IMR-90 (cell line): ENCODE measurements at regions not wholly inside any gene's neighbourhood (a gene's known extent, or its start where the extent isn't known, plus 50 kb on each side); places are given as distances from the start of the nearest gene placed in this dataset.

ENCODE experiments used
- ATAC-seq: fragments of 200-7000 bp; cut with Tn5 transposase; 2 replicates; pipeline ENCODE4 v1.9.1; 2020; ENCODE audit warnings: low read depth, mild to moderate bottlenecking, moderate library complexity
- BruUV-seq: library from RNA; stranded (reverse); fragments of 400-500 nt; replicated peaks from 2 replicates; lab custom pipeline; 2021; lab: Mats Ljungman, UMichigan
- CTCF ChIA-PET: fragments of 300-600 bp; formaldehyde crosslinking; extraction: SDS; loops from one replicate; lab custom pipeline; 2021; ENCODE audit warnings: antibody characterized with exemption; lab: Yijun Ruan, JAX
- POLR2A ChIA-PET: fragments of 300-600 bp; sonication (Branson Sonifier 250); formaldehyde crosslinking; loops from one replicate; lab custom pipeline; 2022; ENCODE audit warnings: antibody characterized with exemption; ENCODE audit not compliant: unreplicated experiment; lab: Charles Lee
- DNase-seq: peaks from one replicate; pipeline ENCODE4 v3.0.0; 2013
- H2AFZ ChIP-seq: replicated peaks from 2 replicates; pipeline ENCODE3; 2013; ENCODE audit warnings: low read length, mild to moderate bottlenecking; ENCODE audit not compliant: poor library complexity
- H2AK5ac ChIP-seq: 2 replicates; pipeline ENCODE4 v1.6.1; 2013; ENCODE audit warnings: low read depth, low read length, inconsistent platforms
- H2AK9ac ChIP-seq: replicated peaks from 2 replicates; pipeline ENCODE3; 2013; ENCODE audit warnings: mild to moderate bottlenecking, low read depth, low read length, moderate library complexity; ENCODE audit not compliant: poor library complexity
- H2BK120ac ChIP-seq: 2 replicates; pipeline ENCODE4 v1.6.1; 2013; ENCODE audit warnings: low read depth, low read length, inconsistent platforms
- H2BK15ac ChIP-seq: 3 replicates; pipeline ENCODE4 v1.6.1; 2013; ENCODE audit warnings: low read depth, low read length, inconsistent platforms
- H2BK20ac ChIP-seq: 2 replicates; pipeline ENCODE4 v1.6.1; 2013; ENCODE audit warnings: low read depth, mild to moderate bottlenecking, inconsistent platforms, low read length, moderate library complexity
- H2BK5ac ChIP-seq: 2 replicates; pipeline ENCODE4 v1.6.1; 2013; ENCODE audit warnings: mild to moderate bottlenecking, low read depth, low read length, inconsistent platforms; ENCODE audit not compliant: poor library complexity, severe bottlenecking
- H3K14ac ChIP-seq: replicated peaks from 2 replicates; pipeline ENCODE4 v1.6.1; 2013; ENCODE audit warnings: low read depth, low read length, inconsistent platforms
- H3K18ac ChIP-seq: 2 replicates; pipeline ENCODE4 v1.6.1; 2013; ENCODE audit warnings: low read depth, low read length, control low read depth
- H3K23ac ChIP-seq: 2 replicates; pipeline ENCODE4 v1.6.1; 2013; ENCODE audit warnings: low read depth, low read length, inconsistent platforms
- H3K27ac ChIP-seq: 2 replicates; pipeline ENCODE4 v1.5.1; 2013; ENCODE audit warnings: mild to moderate bottlenecking, control low read depth, low read length; ENCODE audit not compliant: insufficient read depth
- H3K27me3 ChIP-seq: 2 replicates; pipeline ENCODE4 v1.6.1; 2013; ENCODE audit warnings: low read length; ENCODE audit not compliant: control insufficient read depth, insufficient read depth
- H3K36me3 ChIP-seq: 2 replicates; pipeline ENCODE4 v1.6.1; 2013; ENCODE audit warnings: low read length, mixed read lengths; ENCODE audit not compliant: control insufficient read depth, insufficient read depth
- H3K4ac ChIP-seq: 2 replicates; pipeline ENCODE4 v1.6.1; 2013; ENCODE audit warnings: low read depth, low read length, inconsistent platforms
- H3K4me1 ChIP-seq: 2 replicates; pipeline ENCODE4 v1.6.1; 2013; ENCODE audit warnings: low read length, mixed read lengths; ENCODE audit not compliant: control insufficient read depth, insufficient read depth
- H3K4me2 ChIP-seq: 2 replicates; pipeline ENCODE4 v1.6.1; 2013; ENCODE audit warnings: low read depth, mild to moderate bottlenecking, control low read depth, low read length, moderate library complexity
- H3K4me3 ChIP-seq: 2 replicates; pipeline ENCODE4 v1.5.1; 2013; ENCODE audit warnings: low read depth, mild to moderate bottlenecking, control low read depth, low read length, moderate library complexity; ENCODE audit not compliant: insufficient read depth
- H3K56ac ChIP-seq: 2 replicates; pipeline ENCODE4 v1.6.1; 2013; ENCODE audit warnings: low read length, inconsistent platforms; ENCODE audit not compliant: insufficient read depth; ENCODE audit errors: extremely low read depth
- H3K79me1 ChIP-seq, 2 experiments: 2 replicates each; pipeline ENCODE4 v1.6.1; 2013; ENCODE audit warnings: low read length in 2 of 2, inconsistent platforms in 1 of 2, low read depth in 1 of 2
- H3K9ac ChIP-seq: 2 replicates; pipeline ENCODE4 v1.6.1; 2013; ENCODE audit warnings: low read depth, low read length, control low read depth
- H3K9me1 ChIP-seq: 2 replicates; pipeline ENCODE4 v1.6.1; 2013; ENCODE audit warnings: low read length, inconsistent platforms; ENCODE audit not compliant: insufficient read depth
- H3K9me3 ChIP-seq: 2 replicates; pipeline ENCODE4 v1.6.1; 2013; ENCODE audit warnings: low read length; ENCODE audit not compliant: control insufficient read depth, insufficient read depth
- H4K20me1 ChIP-seq: 2 replicates; pipeline ENCODE4 v1.6.1; 2013; ENCODE audit warnings: low read length, inconsistent platforms; ENCODE audit not compliant: insufficient read depth
- H4K5ac ChIP-seq: 2 replicates; pipeline ENCODE4 v1.6.1; 2013; ENCODE audit warnings: mild to moderate bottlenecking, low read depth, low read length, control low read depth
- H4K8ac ChIP-seq, 2 experiments: 2 replicates each; pipeline ENCODE4 v1.6.1; 2013; ENCODE audit warnings: low read depth in 2 of 2, low read length in 2 of 2, control low read depth in 1 of 2, inconsistent platforms in 1 of 2
- H4K91ac ChIP-seq: 2 replicates; pipeline ENCODE4 v1.6.1; 2013; ENCODE audit warnings: low read depth, low read length, inconsistent platforms; ENCODE audit not compliant: insufficient read depth
- BHLHE40 ChIP-seq: fragments of 150-350 bp; IDR thresholded peaks from 2 replicates; pipeline ENCODE4 v1.6.1; 2016; ENCODE audit warnings: mild to moderate bottlenecking, low read depth, low read length
- CEBPB ChIP-seq: IDR thresholded peaks from 2 replicates; pipeline ENCODE4 v1.6.1; 2012; ENCODE audit warnings: low read depth, low read length, improper control_type of control experiment
- CHD1 ChIP-seq: IDR thresholded peaks from 2 replicates; pipeline ENCODE4 v1.6.1; 2012; ENCODE audit warnings: low read depth, low read length, improper control_type of control experiment
- FOS ChIP-seq: fragments of 150-350 bp; IDR thresholded peaks from 2 replicates; pipeline ENCODE4 v1.6.1; 2016; ENCODE audit warnings: low read depth, low read length
- MXI1 ChIP-seq: IDR thresholded peaks from 2 replicates; pipeline ENCODE4 v1.6.1; 2012; ENCODE audit warnings: low read depth, mild to moderate bottlenecking, low read length, moderate library complexity, borderline replicate concordance
- NFE2L2 ChIP-seq: fragments of 150-350 bp; IDR thresholded peaks from 2 replicates; pipeline ENCODE4 v1.6.1; 2016; ENCODE audit warnings: low read depth, mild to moderate bottlenecking, low read length
- RAD21 ChIP-seq: IDR thresholded peaks from 2 replicates; pipeline ENCODE4 v1.6.1; 2012; ENCODE audit warnings: low read length, improper control_type of control experiment
- RCOR1 ChIP-seq: IDR thresholded peaks from 2 replicates; pipeline ENCODE4 v1.6.1; 2012; ENCODE audit warnings: mild to moderate bottlenecking, low read length, improper control_type of control experiment; ENCODE audit not compliant: insufficient replicate concordance
- RFX5 ChIP-seq: IDR thresholded peaks from 2 replicates; pipeline ENCODE4 v1.8.0; 2012; ENCODE audit warnings: low read depth, mild to moderate bottlenecking, low read length, moderate library complexity
- SMC3 ChIP-seq: fragments of 150-350 bp; IDR thresholded peaks from 2 replicates; pipeline ENCODE4 v1.6.1; 2016; ENCODE audit warnings: low read depth, mild to moderate bottlenecking, antibody characterized with exemption, low read length, moderate library complexity
- WGBS, 2 experiments: methylation state at CpG; one replicate each; pipeline versions ENCODE4 v1.1.5 to v1.1.7; 2013; ENCODE audit warnings: missing lambda C conversion rate in 2 of 2; ENCODE audit not compliant: insufficient read length in 1 of 2; ENCODE audit errors: extremely low coverage in 2 of 2; 5-methylcytosine and 5-hydroxymethylcytosine counted together
- dilution Hi-C: fragments of 300-500 bp; cut with HindIII; formaldehyde crosslinking; loops from one replicate; pipeline ENCODE4 v1.14.3; 2018; ENCODE audit warnings: low sequenced_read_pairs; ENCODE audit not compliant: unreplicated experiment
- in situ Hi-C: fragments of 300-500 bp; cut with MboI; formaldehyde crosslinking; loops from 3 replicates; pipeline ENCODE4 v1.14.3; 2019; ENCODE audit warnings: low sequenced_read_pairs, inconsistent platforms, mixed read lengths
- intact Hi-C: fragments of 100-400 bp; cut with micrococcal nuclease; formaldehyde crosslinking; loops from 2 replicates; pipeline ENCODE4 v1.10.0; 2022
- TF ChIP-seq, protein P1 (sequence below): fragments of 150-350 bp; IDR thresholded peaks from 2 replicates; pipeline ENCODE4 v1.6.1; 2017; ENCODE audit warnings: mild to moderate bottlenecking, antibody characterized with exemption, low read length, low read depth
- TF ChIP-seq, protein P2 (sequence below): fragments of 150-350 bp; IDR thresholded peaks from 2 replicates; pipeline ENCODE4 v1.6.1; 2016; ENCODE audit warnings: low read depth, mild to moderate bottlenecking, low read length, moderate library complexity, borderline replicate concordance

DNA sequence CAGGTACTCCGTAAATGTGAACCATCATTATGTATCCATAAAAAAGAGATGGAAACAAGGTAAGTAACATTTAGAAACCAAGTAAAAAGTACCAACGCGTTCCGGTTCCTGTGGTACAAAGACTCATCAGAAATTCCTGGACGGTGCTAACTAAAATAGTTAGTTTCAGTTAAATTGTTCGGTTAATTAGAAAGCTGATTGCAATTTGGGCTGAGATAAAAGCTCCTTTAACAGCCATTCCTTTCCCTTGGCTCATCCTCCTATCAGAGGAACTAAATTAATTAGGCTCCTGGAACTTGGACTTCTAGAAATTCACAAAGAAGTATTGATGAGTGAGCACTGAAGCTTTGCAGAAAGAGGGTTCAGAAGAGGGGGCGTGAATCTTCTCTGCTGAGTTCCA, 63.5 kb downstream of the SOX1 start:
- H2BK15ac ChIP-seq: no peak overlapping the region
- H3K14ac ChIP-seq: no peak overlapping the region
- dilution Hi-C loops: no loop called here
- H3K4ac ChIP-seq: no peak overlapping the region
- H3K79me1 ChIP-seq: no peaks in the 10 kb centered on the region
- H4K8ac ChIP-seq: no peak overlapping the region
- no peaks in the 10 kb centered on the region for H3K27me3 ChIP-seq
- CTCF ChIA-PET: no interaction called here
- no peak overlapping the region for H3K9ac ChIP-seq
- H2AK9ac ChIP-seq: no peak overlapping the region
- H3K23ac ChIP-seq: no peak overlapping the region
- no TSS peak for BruUV-seq
- H2AFZ ChIP-seq: no peak overlapping the region
- no peak for DNase-seq
- intact Hi-C loops: no loop called here
- H3K9me1 ChIP-seq: no peaks in the 10 kb centered on the region
- no peak overlapping the region for H3K27ac ChIP-seq
- H3K4me1 ChIP-seq: no peaks in the 10 kb centered on the region
- peaks cover 52% of the 10 kb centered on the region for H3K9me3 ChIP-seq
- H3K4me3 ChIP-seq: no peak overlapping the region
- no peak overlapping the region for H3K18ac ChIP-seq
- no peaks in the 10 kb centered on the region for H3K36me3 ChIP-seq
- H2BK120ac ChIP-seq: no peak overlapping the region
- H4K20me1 ChIP-seq: no peaks in the 10 kb centered on the region
- H3K4me2 ChIP-seq: no peak overlapping the region
- no peak overlapping the region for H2AK5ac ChIP-seq
- WGBS, 2 experiments: 40% methylated on average over 1 of the region's 7 CpGs; no CpG with 5 or more reads in 1 of the 2 experiments
- no peak overlapping the region for H2BK20ac ChIP-seq
- no peak overlapping the region for H4K5ac ChIP-seq
- H4K91ac ChIP-seq: no peak overlapping the region
- no peak overlapping the region for H3K56ac ChIP-seq
- no peak overlapping the region for H2BK5ac ChIP-seq
- TF ChIP-seq RCOR1 (no peak), NFE2L2 (no peak), BHLHE40 (no peak), SMC3 (no peak), RFX5 (no peak), CEBPB (no peak), CHD1 (no peak), FOS (no peak), MXI1 (no peak), RAD21 (no peak)
- TF ChIP-seq, protein P1, sequence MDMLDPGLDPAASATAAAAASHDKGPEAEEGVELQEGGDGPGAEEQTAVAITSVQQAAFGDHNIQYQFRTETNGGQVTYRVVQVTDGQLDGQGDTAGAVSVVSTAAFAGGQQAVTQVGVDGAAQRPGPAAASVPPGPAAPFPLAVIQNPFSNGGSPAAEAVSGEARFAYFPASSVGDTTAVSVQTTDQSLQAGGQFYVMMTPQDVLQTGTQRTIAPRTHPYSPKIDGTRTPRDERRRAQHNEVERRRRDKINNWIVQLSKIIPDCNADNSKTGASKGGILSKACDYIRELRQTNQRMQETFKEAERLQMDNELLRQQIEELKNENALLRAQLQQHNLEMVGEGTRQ: no peak
- TF ChIP-seq, protein P2, sequence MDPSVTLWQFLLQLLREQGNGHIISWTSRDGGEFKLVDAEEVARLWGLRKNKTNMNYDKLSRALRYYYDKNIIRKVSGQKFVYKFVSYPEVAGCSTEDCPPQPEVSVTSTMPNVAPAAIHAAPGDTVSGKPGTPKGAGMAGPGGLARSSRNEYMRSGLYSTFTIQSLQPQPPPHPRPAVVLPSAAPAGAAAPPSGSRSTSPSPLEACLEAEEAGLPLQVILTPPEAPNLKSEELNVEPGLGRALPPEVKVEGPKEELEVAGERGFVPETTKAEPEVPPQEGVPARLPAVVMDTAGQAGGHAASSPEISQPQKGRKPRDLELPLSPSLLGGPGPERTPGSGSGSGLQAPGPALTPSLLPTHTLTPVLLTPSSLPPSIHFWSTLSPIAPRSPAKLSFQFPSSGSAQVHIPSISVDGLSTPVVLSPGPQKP: no peak
- POLR2A ChIA-PET: no interaction called here
- in situ Hi-C loops: no loop called here
- ATAC-seq: no peak
